ENCODE measurements at regions not wholly inside any gene's neighbourhood (a gene's known extent, or its start where the extent isn't known, plus 50 kb on each side); places are given as distances from the start of the nearest gene placed in this dataset.

GRCh38 chr3:5769825-5770224 lies 582.3 kb downstream of the EDEM1 start:
- TF ChIP-seq, protein P1, sequence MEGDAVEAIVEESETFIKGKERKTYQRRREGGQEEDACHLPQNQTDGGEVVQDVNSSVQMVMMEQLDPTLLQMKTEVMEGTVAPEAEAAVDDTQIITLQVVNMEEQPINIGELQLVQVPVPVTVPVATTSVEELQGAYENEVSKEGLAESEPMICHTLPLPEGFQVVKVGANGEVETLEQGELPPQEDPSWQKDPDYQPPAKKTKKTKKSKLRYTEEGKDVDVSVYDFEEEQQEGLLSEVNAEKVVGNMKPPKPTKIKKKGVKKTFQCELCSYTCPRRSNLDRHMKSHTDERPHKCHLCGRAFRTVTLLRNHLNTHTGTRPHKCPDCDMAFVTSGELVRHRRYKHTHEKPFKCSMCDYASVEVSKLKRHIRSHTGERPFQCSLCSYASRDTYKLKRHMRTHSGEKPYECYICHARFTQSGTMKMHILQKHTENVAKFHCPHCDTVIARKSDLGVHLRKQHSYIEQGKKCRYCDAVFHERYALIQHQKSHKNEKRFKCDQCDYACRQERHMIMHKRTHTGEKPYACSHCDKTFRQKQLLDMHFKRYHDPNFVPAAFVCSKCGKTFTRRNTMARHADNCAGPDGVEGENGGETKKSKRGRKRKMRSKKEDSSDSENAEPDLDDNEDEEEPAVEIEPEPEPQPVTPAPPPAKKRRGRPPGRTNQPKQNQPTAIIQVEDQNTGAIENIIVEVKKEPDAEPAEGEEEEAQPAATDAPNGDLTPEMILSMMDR (IDR thresholded peaks at IDR 0.05; ENCODE audit: insufficient read depth, low read length, poor library complexity, severe bottlenecking): no peak
- TF ChIP-seq EZH2phosphoT487 (conservative IDR thresholded peaks at IDR 0.05; ENCODE audit: low read length): no peak
